ENCODE measurements at regions not wholly inside any gene's neighbourhood (a gene's known extent, or its start where the extent isn't known, plus 50 kb on each side); places are given as distances from the start of the nearest gene placed in this dataset.

DNA sequence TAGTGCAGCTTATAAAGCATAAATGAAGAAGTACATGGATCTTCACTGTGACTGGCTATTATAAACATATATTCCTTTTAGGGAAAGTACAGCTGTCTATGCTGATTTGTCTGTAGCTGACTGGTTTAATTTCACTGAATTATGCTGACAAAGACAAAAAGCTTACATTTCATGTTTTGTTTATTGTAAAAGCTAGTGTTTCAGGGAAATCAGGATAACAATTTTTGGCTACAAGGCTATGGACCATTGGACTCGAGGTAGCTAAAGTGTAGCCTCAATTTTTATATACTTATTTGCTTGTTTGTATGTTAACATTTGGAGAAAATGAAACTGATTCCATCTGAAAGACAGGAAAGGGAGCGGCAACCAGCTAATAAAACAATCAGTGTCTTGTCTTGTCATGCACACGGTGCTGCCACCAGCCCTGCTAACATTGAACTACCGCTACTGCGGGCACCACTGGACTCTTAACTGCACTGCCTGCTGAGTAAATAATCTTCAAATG lies 480.2 kb downstream of the COL11A1 start:
- Histone ChIP-seq H3K4me3 (no peak overlapping the region), H3K4me1 (no peaks in the 10 kb centered on the region), H3K36me3 (no peaks in the 10 kb centered on the region), H3K27ac (no peak overlapping the region), H3K9me3 (peaks cover 0 to 6% (median 0%) of the 10 kb centered on the region in 11 donors), H3K27me3 (no peaks in the 10 kb centered on the region)
- WGBS, 2 donors = 66 to 72% methylated on average over 5 of the region's 5 CpGs
- DNase-seq = no peak
- TF ChIP-seq, protein P1, sequence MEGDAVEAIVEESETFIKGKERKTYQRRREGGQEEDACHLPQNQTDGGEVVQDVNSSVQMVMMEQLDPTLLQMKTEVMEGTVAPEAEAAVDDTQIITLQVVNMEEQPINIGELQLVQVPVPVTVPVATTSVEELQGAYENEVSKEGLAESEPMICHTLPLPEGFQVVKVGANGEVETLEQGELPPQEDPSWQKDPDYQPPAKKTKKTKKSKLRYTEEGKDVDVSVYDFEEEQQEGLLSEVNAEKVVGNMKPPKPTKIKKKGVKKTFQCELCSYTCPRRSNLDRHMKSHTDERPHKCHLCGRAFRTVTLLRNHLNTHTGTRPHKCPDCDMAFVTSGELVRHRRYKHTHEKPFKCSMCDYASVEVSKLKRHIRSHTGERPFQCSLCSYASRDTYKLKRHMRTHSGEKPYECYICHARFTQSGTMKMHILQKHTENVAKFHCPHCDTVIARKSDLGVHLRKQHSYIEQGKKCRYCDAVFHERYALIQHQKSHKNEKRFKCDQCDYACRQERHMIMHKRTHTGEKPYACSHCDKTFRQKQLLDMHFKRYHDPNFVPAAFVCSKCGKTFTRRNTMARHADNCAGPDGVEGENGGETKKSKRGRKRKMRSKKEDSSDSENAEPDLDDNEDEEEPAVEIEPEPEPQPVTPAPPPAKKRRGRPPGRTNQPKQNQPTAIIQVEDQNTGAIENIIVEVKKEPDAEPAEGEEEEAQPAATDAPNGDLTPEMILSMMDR (IDR thresholded peaks at IDR 0.05) = no peak
- ATAC-seq = no peak
- intact Hi-C loops (cut with DNase I) = no loop called here

DNA sequence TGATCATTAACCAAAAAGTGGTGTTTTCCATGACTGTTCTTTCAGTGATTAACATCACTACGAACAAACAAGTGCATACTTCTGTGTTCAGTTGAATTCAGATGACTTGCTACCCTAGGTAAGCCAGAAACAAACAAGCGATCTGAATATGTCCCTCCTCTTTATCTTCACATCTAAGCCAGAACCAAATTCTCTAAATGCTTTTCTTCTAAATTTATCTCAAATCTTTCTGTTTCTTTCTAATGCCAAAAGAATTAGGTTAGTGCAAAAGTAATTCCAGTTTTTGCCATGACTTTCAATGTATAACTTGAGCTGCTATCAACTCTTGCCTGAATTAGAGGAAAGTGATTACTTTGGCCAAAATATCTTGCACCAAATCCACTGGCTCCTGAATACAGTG lies 481.2 kb downstream of the COL11A1 start:
- no peak for ATAC-seq
- WGBS, 2 donors = 71 to 76% methylated on average over 2 of the region's 2 CpGs
- intact Hi-C loops (cut with DNase I) = no loop called here

DNA sequence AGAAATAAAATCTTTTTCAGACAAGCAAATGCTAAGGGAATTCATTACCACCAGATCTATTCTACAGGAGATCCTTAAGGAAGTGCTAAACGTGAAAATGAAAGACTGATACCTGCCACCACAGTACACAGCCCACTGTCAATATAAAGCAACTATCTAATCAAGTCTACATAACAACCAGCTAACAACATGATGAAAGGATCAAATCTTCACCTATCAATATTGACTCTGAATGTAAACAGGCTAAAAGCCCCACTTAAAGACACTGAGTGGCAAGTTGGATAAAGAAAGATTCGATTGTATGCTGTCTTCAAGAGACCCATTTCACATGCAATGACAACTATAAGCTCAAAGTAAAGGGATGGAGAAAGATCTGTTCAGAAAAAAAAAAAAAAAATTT lies 492.4 kb downstream of the COL11A1 start:
- ATAC-seq (no peak), DNase-seq (no peak)
- intact Hi-C loops (cut with DNase I) = no loop called here
- Histone ChIP-seq H3K4me3 (no peak overlapping the region), H3K27ac (no peak overlapping the region), H3K36me3 (no peaks in the 10 kb centered on the region), H3K27me3 (no peaks in the 10 kb centered on the region), H3K4me1 (no peaks in the 10 kb centered on the region), H3K9me3 (peaks cover 0 to 13% (median 0%) of the 10 kb centered on the region in 11 donors)
- WGBS, 2 donors = 48 to 60% methylated on average over 2 of the region's 2 CpGs
- TF ChIP-seq, protein P1 (IDR thresholded peaks at IDR 0.05) = no peak

More for the DNA sequence above, 481.2 kb downstream of the COL11A1 start:
- Histone ChIP-seq H3K9me3 (peaks cover 0 to 8% (median 0%) of the 10 kb centered on the region in 11 donors), H3K36me3 (no peaks in the 10 kb centered on the region), H3K27me3 (no peaks in the 10 kb centered on the region), H3K4me3 (no peak overlapping the region), H3K4me1 (no peaks in the 10 kb centered on the region), H3K27ac (no peak overlapping the region)
- TF ChIP-seq, protein P1 (IDR thresholded peaks at IDR 0.05) = no peak
- DNase-seq = no peak

DNA sequence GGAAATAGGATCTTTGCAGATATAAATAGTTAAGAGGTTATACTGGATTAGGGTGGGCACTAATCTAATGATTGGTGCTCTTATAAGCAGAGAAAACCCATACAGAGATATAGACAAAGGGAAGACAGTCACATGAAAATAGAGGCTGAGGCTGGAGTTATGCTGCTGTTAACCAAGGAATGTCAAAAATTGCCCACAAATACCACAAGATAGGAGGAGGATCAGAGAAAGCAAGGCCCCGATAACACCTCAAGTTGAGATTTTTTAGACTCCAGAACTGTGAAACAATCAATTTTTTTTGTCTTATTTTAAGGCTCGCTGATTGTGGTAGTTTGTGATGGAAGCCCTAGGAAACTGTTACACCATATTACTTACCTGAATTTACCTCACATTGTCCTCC lies 513.2 kb downstream of the COL11A1 start:
- no peak overlapping the region for H3K4me3 ChIP-seq
- 82 to 92% methylated on average over 2 of the region's 2 CpGs for WGBS, 2 donors
- H3K9me3 ChIP-seq = peaks cover 0 to 3% (median 0%) of the 10 kb centered on the region in 11 donors
- H3K4me1 ChIP-seq = no peaks in the 10 kb centered on the region
- no peak for DNase-seq
- TF ChIP-seq, protein P1 (IDR thresholded peaks at IDR 0.05) = no peak
- no peaks in the 10 kb centered on the region for H3K27me3 ChIP-seq
- intact Hi-C loops (cut with DNase I) = no loop called here
- no peak overlapping the region for H3K27ac ChIP-seq
- H3K36me3 ChIP-seq = no peaks in the 10 kb centered on the region
- ATAC-seq = no peak
